ENCODE measurements at regions not wholly inside any gene's neighbourhood (a gene's known extent, or its start where the extent isn't known, plus 50 kb on each side); places are given as distances from the start of the nearest gene placed in this dataset.

GRCh38 chr3:150299201-150299600, 108.9 kb upstream of the TSC22D2 start:
- TF ChIP-seq POLR2AphosphoS5 (IDR thresholded peaks at IDR 0.05; ENCODE audit: insufficient read depth in 1 of 2, low read depth in 1 of 2) (no peak), POLR2A (IDR thresholded peaks at IDR 0.05) (no peak)
- TF ChIP-seq, protein P1, sequence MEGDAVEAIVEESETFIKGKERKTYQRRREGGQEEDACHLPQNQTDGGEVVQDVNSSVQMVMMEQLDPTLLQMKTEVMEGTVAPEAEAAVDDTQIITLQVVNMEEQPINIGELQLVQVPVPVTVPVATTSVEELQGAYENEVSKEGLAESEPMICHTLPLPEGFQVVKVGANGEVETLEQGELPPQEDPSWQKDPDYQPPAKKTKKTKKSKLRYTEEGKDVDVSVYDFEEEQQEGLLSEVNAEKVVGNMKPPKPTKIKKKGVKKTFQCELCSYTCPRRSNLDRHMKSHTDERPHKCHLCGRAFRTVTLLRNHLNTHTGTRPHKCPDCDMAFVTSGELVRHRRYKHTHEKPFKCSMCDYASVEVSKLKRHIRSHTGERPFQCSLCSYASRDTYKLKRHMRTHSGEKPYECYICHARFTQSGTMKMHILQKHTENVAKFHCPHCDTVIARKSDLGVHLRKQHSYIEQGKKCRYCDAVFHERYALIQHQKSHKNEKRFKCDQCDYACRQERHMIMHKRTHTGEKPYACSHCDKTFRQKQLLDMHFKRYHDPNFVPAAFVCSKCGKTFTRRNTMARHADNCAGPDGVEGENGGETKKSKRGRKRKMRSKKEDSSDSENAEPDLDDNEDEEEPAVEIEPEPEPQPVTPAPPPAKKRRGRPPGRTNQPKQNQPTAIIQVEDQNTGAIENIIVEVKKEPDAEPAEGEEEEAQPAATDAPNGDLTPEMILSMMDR (IDR thresholded peaks at IDR 0.05) = no peak
